GM19438 (cell line): ENCODE measurements at regions not wholly inside any gene's neighbourhood (a gene's known extent, or its start where the extent isn't known, plus 50 kb on each side); places are given as distances from the start of the nearest gene placed in this dataset.

Experiments
- ATAC-seq: cut with Tn5 transposase; IDR thresholded peaks from one replicate; pipeline ENCODE4 v1.9.1; 2021; ENCODE audit warnings: low read depth; ENCODE audit not compliant: unreplicated experiment

GRCh38 chr5:62132276-62132675, 173.7 kb upstream of the KIF2A start:
- ATAC-seq = no peak

DNA sequence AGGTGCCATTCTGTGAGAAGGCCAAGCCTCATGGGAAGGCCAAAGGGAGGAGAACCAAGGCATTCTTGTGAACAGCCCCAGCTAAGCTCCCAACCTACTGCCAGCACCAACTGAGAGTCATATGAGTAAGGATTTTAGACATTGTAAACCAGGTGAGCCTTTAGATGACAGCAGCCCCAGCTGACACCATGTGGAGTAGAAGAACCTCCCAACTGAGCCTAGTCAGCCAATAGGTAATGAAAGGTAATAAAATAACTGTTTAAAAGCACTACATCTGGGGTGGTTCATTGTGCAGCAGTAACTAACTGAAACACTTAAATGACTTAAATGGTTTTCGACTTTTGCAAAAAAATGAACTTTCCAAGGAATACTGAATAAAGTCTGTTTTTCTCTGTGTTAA, 172.6 kb upstream of the KIF2A start:
- ATAC-seq = no peak

DNA sequence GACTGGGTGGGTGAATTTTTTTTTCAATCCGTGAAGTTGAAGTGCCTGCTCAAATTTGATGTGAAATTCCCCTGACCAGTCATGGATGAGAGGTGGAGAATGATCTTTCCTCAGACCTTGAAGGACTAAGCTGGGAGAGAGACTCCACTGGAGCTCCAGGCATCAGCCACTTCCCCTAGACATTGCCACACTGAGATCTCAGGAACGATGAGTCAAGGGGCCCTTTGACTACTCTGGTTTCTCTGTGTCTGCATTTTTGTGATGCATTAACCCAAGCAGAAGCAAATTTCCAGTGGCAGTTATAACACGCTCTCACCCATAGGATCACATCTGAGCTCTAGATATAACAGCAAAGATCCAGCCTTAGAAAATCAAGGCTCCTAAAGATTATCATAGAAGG, 171.2 kb upstream of the KIF2A start:
- no peak for ATAC-seq

DNA sequence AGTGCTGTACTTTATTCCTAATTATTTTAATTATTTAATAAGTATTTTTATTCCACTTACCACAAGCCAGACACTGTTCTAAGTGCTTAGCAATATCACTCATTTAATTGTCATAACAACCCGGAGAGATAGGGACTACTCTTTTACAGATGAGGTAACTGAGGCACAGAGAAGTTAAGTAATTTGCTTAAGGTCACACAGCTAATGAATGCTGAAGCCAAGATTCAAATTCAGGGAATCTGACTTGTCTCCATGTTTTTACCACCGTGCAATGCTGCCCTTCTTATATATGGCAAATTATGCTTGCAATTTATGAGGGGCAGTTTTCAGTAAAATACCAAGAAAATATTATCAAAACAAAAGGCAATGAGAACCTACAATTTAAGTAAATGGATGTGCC, 168.4 kb upstream of the KIF2A start:
- no peak for ATAC-seq

DNA sequence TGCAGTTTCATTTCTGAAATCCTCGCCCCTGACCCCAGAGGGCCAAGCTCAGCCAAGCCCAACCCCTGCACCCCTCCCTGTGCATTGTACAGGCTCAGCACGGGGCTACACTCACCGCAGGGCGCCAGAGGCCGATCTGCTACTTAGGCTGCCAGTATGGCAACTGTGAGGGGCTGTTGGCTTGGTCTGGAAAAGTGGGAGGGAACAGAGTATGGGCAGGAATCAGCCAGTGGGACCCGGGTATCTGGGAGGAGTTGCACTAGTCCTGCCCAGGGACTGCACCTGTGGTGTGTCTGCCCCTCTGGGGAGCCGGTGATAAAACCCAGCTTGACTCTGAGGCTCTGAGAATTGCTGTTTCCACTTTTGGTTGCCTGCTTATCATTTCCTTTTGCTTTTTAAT, 167.4 kb upstream of the KIF2A start:
- no peak for ATAC-seq

GRCh38 chr5:62139741-62140140, 166.3 kb upstream of the KIF2A start:
- no peak for ATAC-seq

DNA sequence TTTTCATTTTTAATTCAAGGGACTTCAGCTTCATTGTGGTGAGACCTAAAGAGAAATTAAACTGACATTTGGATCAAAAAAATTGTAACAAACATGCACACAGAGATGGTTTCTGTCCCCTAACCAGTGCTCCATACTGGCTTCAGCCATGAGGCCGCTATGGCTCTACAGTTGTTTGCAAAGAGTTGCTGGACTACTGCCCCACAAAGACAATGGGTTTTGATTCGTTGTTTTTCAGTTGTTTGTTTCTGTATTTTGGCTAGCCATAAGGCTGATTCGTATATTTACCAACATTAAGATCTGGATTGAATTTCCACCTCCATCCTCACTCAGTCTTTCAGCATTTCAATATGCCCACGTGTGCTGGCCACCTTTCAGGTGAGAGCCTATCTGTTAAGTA, 163.7 kb upstream of the KIF2A start:
- ATAC-seq = no peak

DNA sequence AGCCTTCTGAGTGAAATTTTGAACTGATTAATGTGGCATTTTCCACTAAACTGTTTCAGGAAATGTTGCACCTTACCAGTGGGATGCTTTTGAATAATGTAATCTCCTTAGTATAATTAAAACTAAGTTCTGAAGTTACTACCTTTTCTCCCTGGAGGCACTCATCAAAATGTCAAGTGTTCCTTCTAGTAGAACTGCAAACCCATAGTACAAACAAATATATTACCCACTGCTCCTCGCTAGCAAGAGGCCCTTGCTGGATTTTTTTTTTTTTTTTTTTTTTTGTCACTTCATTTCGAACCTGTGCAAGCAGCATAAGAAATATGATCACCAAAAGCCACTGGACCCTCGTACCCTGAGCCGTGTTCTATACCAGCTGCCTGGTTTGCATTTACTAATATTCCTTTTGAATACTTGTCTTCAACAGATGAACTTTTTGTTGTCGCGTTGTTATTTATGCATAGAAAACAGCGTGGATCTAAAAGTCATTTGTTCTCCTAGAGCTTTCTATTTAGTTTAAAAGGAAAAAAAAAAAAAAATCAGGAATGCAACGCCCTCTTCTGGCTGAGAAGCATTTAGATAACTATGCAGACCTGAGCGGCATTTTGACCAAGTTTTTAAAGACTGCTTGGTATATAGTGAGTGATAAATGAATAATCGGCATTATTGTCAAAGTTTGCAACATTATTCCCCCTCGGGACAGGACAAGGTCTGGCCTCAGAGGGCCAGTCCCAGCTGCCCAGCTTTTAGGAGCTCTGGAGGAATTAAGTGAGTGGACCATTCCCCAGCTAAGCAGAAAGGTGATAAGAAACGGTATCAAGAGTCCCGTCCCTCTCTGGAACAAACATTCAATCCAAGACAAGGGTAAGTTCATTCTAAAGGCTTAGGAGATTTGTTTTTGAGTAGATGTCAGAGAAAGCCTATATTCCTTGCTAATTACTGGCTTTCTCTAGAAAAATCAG, 162.5 kb upstream of the KIF2A start:
- no peak for ATAC-seq

- ATAC-seq = no peak
Measured at GRCh38 chr5:62144401-62145022, 161.5 kb upstream of the KIF2A start.

GRCh38 chr5:62149879-62150278, 156.1 kb upstream of the KIF2A start:
- no peak for ATAC-seq

DNA sequence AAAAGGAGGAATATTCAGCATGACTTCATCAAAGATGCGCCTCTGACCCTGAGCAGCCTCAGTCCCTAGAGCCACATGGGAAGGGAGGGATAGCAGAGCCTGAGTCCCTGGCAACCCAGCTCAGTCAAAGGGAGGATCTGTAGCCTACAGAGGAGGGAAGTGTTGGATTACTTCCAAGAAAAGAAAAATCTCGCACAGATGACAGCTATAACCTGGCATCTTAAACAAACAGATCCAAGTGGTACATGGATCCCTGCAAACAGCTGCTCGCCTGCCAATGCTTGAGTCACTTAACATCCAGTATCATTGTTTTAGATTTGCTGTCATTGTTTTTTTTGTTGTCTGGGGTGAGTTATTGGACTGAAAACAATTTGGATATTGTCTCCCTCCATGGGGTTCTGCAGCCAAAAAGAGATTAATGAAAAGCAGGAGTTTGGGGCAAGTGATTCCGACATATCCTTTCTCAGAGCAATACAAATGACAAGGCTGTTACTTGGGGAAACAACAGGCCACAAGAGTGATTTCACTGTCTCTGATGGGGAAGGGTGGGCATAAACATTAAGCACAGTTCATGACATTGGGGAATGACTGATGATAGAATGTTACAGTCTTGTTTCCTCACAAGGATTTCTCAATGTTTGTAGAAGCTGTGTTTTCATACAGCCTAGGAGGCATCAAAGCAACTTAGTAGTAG, 153.5 kb upstream of the KIF2A start:
- no peak for ATAC-seq

GRCh38 chr5:62154758-62155157, 151.2 kb upstream of the KIF2A start:
- no peak for ATAC-seq

GRCh38 chr5:62155988-62156387, 150.0 kb upstream of the KIF2A start:
- ATAC-seq = no peak

DNA sequence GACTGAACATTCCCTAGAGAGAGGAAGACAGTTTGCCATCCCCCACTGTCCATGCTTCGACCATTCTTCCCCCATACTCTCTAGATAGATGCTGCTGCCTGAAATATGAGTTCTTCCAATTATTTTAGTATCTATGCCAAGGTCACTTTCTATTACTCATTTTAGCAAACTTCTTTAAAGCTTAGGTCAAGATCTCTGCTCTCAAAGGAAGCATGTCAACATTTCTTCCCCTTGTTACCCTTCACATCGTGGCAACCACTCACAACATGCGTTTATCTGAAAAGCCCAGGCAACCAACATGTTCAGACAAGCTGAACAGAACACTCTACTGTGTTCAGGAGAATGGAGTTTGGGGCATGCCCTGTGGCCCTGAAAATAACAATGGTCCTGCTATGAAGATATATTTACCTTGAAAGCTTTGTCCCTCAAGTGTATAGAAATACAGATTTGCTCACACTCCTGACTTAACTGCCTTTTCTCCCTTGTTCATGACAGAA, 138.4 kb upstream of the KIF2A start:
- no peak for ATAC-seq

- ATAC-seq = no peak
Measured at GRCh38 chr5:62168506-62169281, 137.3 kb upstream of the KIF2A start.

DNA sequence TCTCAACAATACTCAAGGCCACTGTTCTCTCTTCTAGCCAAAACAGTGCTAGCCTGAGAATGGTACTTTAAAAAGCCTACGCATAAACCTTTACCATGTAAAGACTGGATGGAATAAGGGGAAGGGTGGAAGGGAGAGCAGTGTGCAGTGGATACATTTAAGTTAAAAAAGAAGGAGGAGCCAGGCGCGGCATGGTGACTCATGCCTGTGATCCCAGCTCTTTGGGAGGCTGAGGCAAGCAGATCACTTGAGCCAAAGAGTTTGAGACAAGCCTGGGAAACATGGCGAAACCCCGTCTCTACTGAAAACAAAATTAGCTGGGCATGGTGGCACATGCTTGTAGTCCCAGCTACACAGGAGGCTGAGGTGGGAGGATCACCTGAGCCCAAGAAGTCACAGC, 127.7 kb upstream of the KIF2A start:
- no peak for ATAC-seq

DNA sequence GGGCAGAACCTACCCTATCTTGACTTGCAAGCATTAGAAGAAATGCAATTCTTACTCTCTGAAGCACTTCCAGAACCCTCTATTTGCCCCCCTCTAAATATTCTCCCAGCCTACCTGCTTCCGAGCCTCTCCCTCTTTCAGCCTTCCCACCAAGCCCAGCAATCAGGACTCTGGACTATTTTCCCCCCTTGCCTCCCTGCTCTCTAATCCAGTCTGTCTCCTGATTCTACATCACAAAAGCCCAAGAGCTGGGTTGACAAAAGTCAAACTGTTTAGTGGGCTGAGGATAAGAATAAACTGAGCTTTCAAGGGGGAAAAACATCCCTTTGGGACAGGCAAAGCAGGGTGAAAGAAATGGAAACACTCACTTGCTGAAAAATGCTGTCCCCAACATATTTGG, 123.2 kb upstream of the KIF2A start:
- no peak for ATAC-seq

DNA sequence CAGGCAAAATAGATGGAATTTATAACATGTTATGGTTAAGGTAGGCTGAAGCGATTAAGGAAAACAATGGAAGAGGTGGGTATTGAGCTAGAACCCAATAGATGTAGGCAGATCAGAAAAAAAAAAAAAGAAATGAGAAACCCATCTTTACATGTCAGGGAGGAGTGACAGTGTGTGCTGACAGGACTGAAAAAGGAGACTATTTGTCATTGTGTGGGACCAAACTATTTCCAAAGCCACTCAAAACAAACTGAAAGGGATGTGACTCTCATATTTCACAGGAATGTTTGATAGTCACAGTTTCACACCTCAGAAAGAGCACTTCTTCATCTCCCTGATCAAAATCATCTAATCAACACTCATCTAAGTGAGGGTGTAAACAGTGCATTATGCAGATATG, 122.3 kb upstream of the KIF2A start:
- no peak for ATAC-seq

DNA sequence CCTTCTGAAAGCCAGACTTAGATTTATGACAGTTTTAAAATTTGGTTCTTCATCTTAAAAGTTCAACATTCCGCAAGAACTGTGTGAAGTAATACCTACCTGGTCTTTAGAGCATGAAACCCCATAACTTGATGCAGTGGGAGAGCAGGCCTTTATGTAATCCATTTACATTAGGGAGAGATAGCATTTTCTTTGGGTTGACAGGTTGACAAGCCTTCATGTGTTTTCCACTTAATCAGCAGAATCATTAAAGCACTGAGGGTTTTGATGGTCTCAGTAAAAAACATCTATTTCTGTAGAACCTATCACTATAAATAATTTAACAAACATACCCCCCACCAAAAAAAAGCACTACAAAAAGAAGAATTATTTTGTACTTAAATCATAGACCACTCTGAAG, 121.6 kb upstream of the KIF2A start:
- ATAC-seq = no peak

DNA sequence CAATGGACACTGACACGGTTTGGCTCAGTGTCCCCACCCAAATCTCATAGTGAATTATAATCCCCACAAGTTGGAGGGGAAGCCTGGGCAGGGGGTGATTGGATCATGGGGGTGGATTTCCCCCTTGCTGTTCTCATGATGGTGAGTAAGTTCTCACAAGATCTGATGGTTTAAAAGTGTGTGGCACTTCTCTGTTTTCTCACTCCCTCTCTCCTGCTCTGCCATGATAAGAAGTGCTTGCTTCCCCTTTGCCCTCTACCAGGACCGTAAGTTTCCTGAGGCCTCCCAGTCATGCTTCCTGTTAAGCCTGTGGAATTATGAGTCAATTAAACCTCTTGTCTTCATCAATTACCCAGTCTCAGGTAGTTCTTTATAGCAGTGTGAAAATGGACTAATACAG, 115.8 kb upstream of the KIF2A start:
- ATAC-seq = no peak

DNA sequence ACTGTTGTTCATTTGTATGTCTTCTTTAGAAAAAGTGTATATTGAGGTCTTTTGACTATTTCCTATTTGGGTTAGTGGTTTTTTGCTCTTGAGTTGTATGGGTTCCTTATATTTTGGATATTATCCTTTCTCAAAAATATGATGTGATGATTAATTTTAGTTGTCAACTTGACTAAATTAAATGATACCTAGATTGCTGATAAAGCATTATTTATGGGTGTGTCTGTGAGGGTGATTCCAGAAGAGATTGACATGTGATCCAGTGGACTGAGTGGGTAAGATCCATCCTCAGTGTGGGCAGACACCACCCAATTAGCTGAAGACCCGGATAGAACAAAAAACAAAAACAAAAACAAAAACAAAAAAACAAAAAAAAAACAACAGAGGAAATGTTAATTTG, 115.1 kb upstream of the KIF2A start:
- ATAC-seq = no peak
